ACC112 (cell line): ENCODE measurements at regions not wholly inside any gene's neighbourhood (a gene's known extent, or its start where the extent isn't known, plus 50 kb on each side); places are given as distances from the start of the nearest gene placed in this dataset.

Source experiments
- H2AFZ ChIP-seq: fragments of 200-600 bp; sonication (generic); one replicate; pipeline ENCODE4 v1.6.0; 2017; ENCODE audit warnings: antibody characterized with exemption, low read length; ENCODE audit not compliant: unreplicated experiment
- H3K27ac ChIP-seq: fragments of 200-600 bp; sonication (generic); 2 replicates; pipeline ENCODE4 v1.5.1; 2014; ENCODE audit warnings: low read depth, mild to moderate bottlenecking, antibody characterized with exemption, low read length, moderate library complexity
- H3K27me3 ChIP-seq: fragments of 200-600 bp; sonication (generic); 2 replicates; pipeline ENCODE4 v1.6.1; 2014; ENCODE audit warnings: mild to moderate bottlenecking, antibody characterized with exemption, low read length, moderate library complexity, mixed read lengths; ENCODE audit not compliant: insufficient read depth
- H3K36me3 ChIP-seq: fragments of 200-600 bp; sonication (generic); 2 replicates; pipeline ENCODE4 v1.6.1; 2016; ENCODE audit warnings: mild to moderate bottlenecking, antibody characterized with exemption, low read length, moderate library complexity, mixed read lengths; ENCODE audit not compliant: insufficient read depth
- H3K4me1 ChIP-seq: fragments of 200-600 bp; sonication (generic); one replicate; pipeline ENCODE4 v1.6.1; 2016; ENCODE audit warnings: low read length, mixed read lengths; ENCODE audit not compliant: insufficient read depth, unreplicated experiment, control insufficient read depth
- H3K4me3 ChIP-seq: fragments of 200-600 bp; sonication (generic); 2 replicates; pipeline ENCODE4 v1.5.1; 2014; ENCODE audit warnings: mild to moderate bottlenecking, low read depth, low read length
- H3K79me2 ChIP-seq: fragments of 200-600 bp; sonication (generic); one replicate; pipeline ENCODE4 v1.6.0; 2016; ENCODE audit warnings: low read length; ENCODE audit not compliant: control insufficient read depth, unreplicated experiment, insufficient read depth

- Histone ChIP-seq H2AFZ (no peak overlapping the region), H3K27me3 (peaks cover 34% of the 10 kb centered on the region), H3K36me3 (no peaks in the 10 kb centered on the region), H3K4me1 (no peaks in the 10 kb centered on the region), H3K79me2 (no peaks in the 10 kb centered on the region), H3K4me3 (no peak overlapping the region), H3K27ac (no peak overlapping the region)
Measured at GRCh38 chr6:166764473-166765233, 137.6 kb upstream of the RPS6KA2 start.

- Histone ChIP-seq H3K27me3 (peaks cover 39% of the 10 kb centered on the region), H3K36me3 (no peaks in the 10 kb centered on the region), H3K79me2 (no peaks in the 10 kb centered on the region), H3K27ac (no peak overlapping the region), H3K4me3 (no peak overlapping the region), H3K4me1 (no peaks in the 10 kb centered on the region), H2AFZ (no peak overlapping the region)
Measured at GRCh38 chr6:166763606-166764472, 136.8 kb upstream of the RPS6KA2 start.

DNA sequence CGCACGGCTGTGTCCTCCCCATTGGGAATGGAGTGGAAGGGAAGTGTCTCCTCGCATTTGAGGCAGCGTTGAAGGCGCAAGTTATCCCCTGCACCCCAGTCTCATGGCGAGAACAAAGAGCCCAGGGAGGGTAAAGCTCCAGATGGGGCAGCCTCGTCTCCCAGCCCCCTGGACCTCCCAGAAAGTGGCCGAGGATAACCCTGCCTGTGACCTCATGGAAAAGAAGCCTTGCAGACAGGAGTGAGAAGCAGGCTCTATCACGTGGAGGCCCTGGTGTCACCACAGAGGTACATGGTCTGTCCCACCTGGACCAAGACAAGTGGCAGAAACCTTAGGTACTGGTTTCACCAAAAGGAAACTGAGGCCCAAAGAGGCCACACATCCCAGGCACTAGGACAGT lies 134.8 kb upstream of the RPS6KA2 start:
- Histone ChIP-seq H2AFZ (no peak overlapping the region), H3K27me3 (peaks cover 56% of the 10 kb centered on the region), H3K4me1 (no peaks in the 10 kb centered on the region), H3K27ac (no peak overlapping the region), H3K79me2 (no peaks in the 10 kb centered on the region), H3K36me3 (no peaks in the 10 kb centered on the region), H3K4me3 (no peak overlapping the region)

GRCh38 chr6:166760288-166760687 lies 133.2 kb upstream of the RPS6KA2 start:
- peaks cover 59% of the 10 kb centered on the region for H3K27me3 ChIP-seq

GRCh38 chr6:166758136-166758704 lies 131.2 kb upstream of the RPS6KA2 start:
- Histone ChIP-seq H3K4me1 (no peaks in the 10 kb centered on the region), H2AFZ (peak overlapping the region; percentile 39), H3K79me2 (no peaks in the 10 kb centered on the region), H3K27ac (no peak overlapping the region), H3K4me3 (peak overlapping the region; percentile 56), H3K36me3 (no peaks in the 10 kb centered on the region), H3K27me3 (peaks cover 60% of the 10 kb centered on the region)

More at GRCh38 chr6:166760288-166760687, 133.2 kb upstream of the RPS6KA2 start:
- Histone ChIP-seq H3K79me2 (no peaks in the 10 kb centered on the region), H3K4me1 (no peaks in the 10 kb centered on the region), H3K4me3 (no peak overlapping the region), H2AFZ (no peak overlapping the region), H3K36me3 (no peaks in the 10 kb centered on the region), H3K27ac (no peak overlapping the region)

DNA sequence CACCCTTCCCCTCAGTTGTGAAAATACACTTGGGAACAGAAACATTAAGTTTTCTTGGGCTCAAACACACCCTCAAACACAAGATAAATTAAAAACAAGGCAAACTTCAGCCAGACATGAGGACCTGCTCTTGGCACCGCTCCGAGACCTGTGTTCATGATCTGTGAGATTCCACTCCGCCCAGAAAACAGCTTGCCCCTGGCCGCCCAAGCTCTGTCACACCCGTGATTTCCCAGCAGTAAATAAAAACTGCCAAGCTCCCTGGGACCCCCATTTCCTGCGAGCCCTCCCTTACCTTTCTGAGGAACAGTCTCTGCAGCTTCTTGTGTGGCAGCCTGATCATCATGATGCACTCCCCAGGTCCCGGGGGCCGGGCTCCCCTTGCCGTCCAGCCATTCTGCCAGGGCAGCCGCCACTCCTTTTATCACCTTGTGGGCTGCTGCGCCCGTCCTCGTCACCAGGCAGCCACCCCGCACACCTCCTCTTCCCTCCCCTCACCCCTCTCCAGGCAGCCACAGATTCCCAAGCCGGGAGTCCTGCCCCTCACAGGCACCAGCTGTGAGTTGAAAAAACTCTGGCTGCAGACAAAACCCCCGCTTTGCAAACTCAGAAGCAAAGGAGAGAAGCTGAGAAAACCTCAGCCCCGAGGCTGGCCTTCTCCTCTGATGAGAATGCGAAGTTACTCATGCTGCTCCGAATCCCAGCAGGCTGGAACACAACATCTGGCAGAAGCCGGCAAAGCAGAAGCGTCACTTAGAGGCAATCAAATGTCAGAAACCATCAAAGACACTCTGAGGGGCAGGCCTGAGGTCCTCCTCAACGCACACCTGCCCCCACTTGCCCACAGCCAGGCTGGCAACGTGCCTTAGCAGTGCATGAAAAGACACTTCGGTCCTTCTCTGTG lies 130.4 kb upstream of the RPS6KA2 start:
- H3K4me3 ChIP-seq, result peak overlapping the region; percentile 56
- no peaks in the 10 kb centered on the region for H3K36me3 ChIP-seq
- peak overlapping the region; percentile 39 for H2AFZ ChIP-seq
- peaks cover 57% of the 10 kb centered on the region for H3K27me3 ChIP-seq
- no peaks in the 10 kb centered on the region for H3K4me1 ChIP-seq
- no peak overlapping the region for H3K27ac ChIP-seq
- no peaks in the 10 kb centered on the region for H3K79me2 ChIP-seq

GRCh38 chr6:166754218-166755030 lies 127.4 kb upstream of the RPS6KA2 start:
- Histone ChIP-seq H3K79me2 (no peaks in the 10 kb centered on the region), H3K4me3 (no peak overlapping the region), H3K27ac (no peak overlapping the region), H3K4me1 (no peaks in the 10 kb centered on the region), H3K36me3 (no peaks in the 10 kb centered on the region), H2AFZ (no peak overlapping the region), H3K27me3 (peaks cover 31% of the 10 kb centered on the region)

GRCh38 chr6:166752928-166753721 lies 126.1 kb upstream of the RPS6KA2 start:
- Histone ChIP-seq H3K79me2 (no peaks in the 10 kb centered on the region), H3K27ac (no peak overlapping the region), H2AFZ (no peak overlapping the region), H3K4me1 (no peaks in the 10 kb centered on the region), H3K4me3 (no peak overlapping the region), H3K27me3 (peaks cover 18% of the 10 kb centered on the region), H3K36me3 (no peaks in the 10 kb centered on the region)

DNA sequence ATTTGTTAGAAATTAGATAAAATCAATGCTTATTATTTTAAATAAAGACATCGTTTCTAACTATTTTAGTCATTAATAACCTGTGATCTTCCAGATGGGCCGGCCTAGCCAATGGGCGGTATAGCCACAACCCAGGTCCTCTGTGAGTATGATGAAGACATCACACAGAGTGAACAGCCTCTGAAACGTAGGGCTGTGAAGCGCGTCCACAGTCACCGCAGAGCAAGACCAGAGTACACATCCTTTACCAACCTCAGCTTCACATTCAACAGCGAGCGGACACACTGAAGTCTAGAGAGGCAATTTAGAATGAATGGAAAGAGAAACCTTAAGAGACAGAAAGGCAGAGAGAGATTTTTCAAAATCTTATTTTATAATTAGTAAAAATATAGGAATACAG lies 125.0 kb upstream of the RPS6KA2 start:
- Histone ChIP-seq H2AFZ (no peak overlapping the region), H3K79me2 (no peaks in the 10 kb centered on the region), H3K36me3 (no peaks in the 10 kb centered on the region), H3K27me3 (peaks cover 9% of the 10 kb centered on the region), H3K27ac (no peak overlapping the region), H3K4me1 (no peaks in the 10 kb centered on the region), H3K4me3 (no peak overlapping the region)
